Ramos (cell line): ENCODE measurements at regions not wholly inside any gene's neighbourhood (a gene's known extent, or its start where the extent isn't known, plus 50 kb on each side); places are given as distances from the start of the nearest gene placed in this dataset.
"Not testable (repeated sequence)": the region's sequence is repeated elsewhere in the genome, so short reads cannot be mapped to it uniquely, and the experiment has no call there.

Experiments used
- in situ Hi-C: fragments of 300-500 bp; cut with MboI; formaldehyde crosslinking; loops from one replicate; pipeline ENCODE4 v1.14.3; 2022; ENCODE audit warnings: low sequenced_read_pairs; ENCODE audit not compliant: unreplicated experiment

GRCh38 chr13:50292081-50292480 is 276.8 kb downstream of the KCNRG start:
- in situ Hi-C loops, result no loop called here

GRCh38 chr13:50294425-50294824 is 279.2 kb downstream of the KCNRG start:
- in situ Hi-C loops, result not testable (repeated sequence)

- in situ Hi-C loops, result no loop called here
Observed at GRCh38 chr13:50299546-50300249, 284.5 kb downstream of the KCNRG start.

- in situ Hi-C loops, result no loop called here
Observed at GRCh38 chr13:50303963-50304721, 288.9 kb downstream of the KCNRG start.

- in situ Hi-C loops, result no loop called here
Observed at GRCh38 chr13:50306156-50306555, 290.9 kb downstream of the KCNRG start.

GRCh38 chr13:50309318-50309717 is 294.1 kb downstream of the KCNRG start:
- in situ Hi-C loops, result no loop called here

GRCh38 chr13:50309882-50310594 is 294.8 kb downstream of the KCNRG start:
- in situ Hi-C loops, result no loop called here

- in situ Hi-C loops, result no loop called here
Observed at GRCh38 chr13:50310734-50311133, 295.5 kb downstream of the KCNRG start.

- in situ Hi-C loops, result no loop called here
Observed at GRCh38 chr13:50318887-50319286, 303.6 kb downstream of the KCNRG start.

- in situ Hi-C loops, result no loop called here
Observed at GRCh38 chr13:50319635-50320255, 304.5 kb downstream of the KCNRG start.

GRCh38 chr13:50320271-50320862 is 305.1 kb downstream of the KCNRG start:
- in situ Hi-C loops, result no loop called here

GRCh38 chr13:50322006-50322405 is 306.8 kb downstream of the KCNRG start:
- in situ Hi-C loops, result no loop called here

- in situ Hi-C loops, result no loop called here
Observed at GRCh38 chr13:50323440-50324065, 308.3 kb downstream of the KCNRG start.

- in situ Hi-C loops, result no loop called here
Observed at GRCh38 chr13:50326271-50326670, 311.0 kb downstream of the KCNRG start.

GRCh38 chr13:50326811-50327210 is 311.6 kb downstream of the KCNRG start:
- in situ Hi-C loops, result no loop called here

GRCh38 chr13:50334115-50334778 is 319.0 kb downstream of the KCNRG start:
- in situ Hi-C loops, result no loop called here

- in situ Hi-C loops, result no loop called here
Observed at GRCh38 chr13:50334944-50335343, 319.7 kb downstream of the KCNRG start.

GRCh38 chr13:50339271-50339670 is 324.0 kb downstream of the KCNRG start:
- in situ Hi-C loops, result no loop called here

- in situ Hi-C loops, result no loop called here
Observed at GRCh38 chr13:50340146-50340545, 324.9 kb downstream of the KCNRG start.
